SK-N-SH (cell line): ENCODE measurements at regions not wholly inside any gene's neighbourhood (a gene's known extent, or its start where the extent isn't known, plus 50 kb on each side); places are given as distances from the start of the nearest gene placed in this dataset.
A peak's percentile ranks its signal among the peaks of the same experiment; 100 is the strongest.

ENCODE experiments used
- CTCF ChIA-PET: fragments of 300-600, 350-600 bp; formaldehyde crosslinking; extraction: SDS; loops from one replicate; lab custom pipeline; 2021; lab: Yijun Ruan, JAX
- POLR2A ChIA-PET: fragments of 350-600 bp; sonication (Branson Sonifier 250); formaldehyde crosslinking; extraction: SDS; loops from one replicate; lab custom pipeline; 2020; ENCODE audit warnings: antibody characterized with exemption, inconsistent platforms; lab: Yijun Ruan, JAX
- DNase-seq: peaks from one replicate; pipeline ENCODE4 v3.0.0; 2012
- H2AFZ ChIP-seq: fragments of 200-600 bp; sonication (generic); 2 replicates; pipeline ENCODE4 v1.8.1; 2016; ENCODE audit warnings: antibody characterized with exemption, mild to moderate bottlenecking, low read depth
- H3F3A ChIP-seq: fragments of 200-600 bp; sonication (generic); replicated peaks from 2 replicates; pipeline ENCODE3; 2016; ENCODE audit warnings: antibody characterized with exemption, mild to moderate bottlenecking; ENCODE audit not compliant: insufficient read depth
- H3K27ac ChIP-seq, 2 experiments: fragments of 200-500 bp in 1 of 2; fragments of 200-600 bp in 1 of 2; sonication (Bioruptor generic) in 1 of 2; sonication (generic), shearing (Covaris generic) in 1 of 2; 2 replicates each; pipeline versions ENCODE4 v1.5.1 to v1.6.1; 2014 to 2016; ENCODE audit warnings: low read depth in 2 of 2, inconsistent platforms in 1 of 2, low read length in 1 of 2, mild to moderate bottlenecking in 1 of 2, mixed read lengths in 1 of 2
- H3K27me3 ChIP-seq: fragments of 200-600 bp; sonication (generic), shearing (Covaris generic); 2 replicates; pipeline ENCODE4 v1.6.1; 2016; ENCODE audit warnings: mixed run types; ENCODE audit not compliant: insufficient read depth
- H3K36me3 ChIP-seq, 2 experiments: fragments of 200-500 bp in 1 of 2; fragments of 200-600 bp in 1 of 2; sonication (Bioruptor generic) in 1 of 2; sonication (generic) in 1 of 2; replicated peaks in 1 of 2; 2 replicates each; pipeline versions ENCODE3 to v1.5.1; 2014 to 2016; ENCODE audit warnings: low read length in 1 of 2, mild to moderate bottlenecking in 1 of 2; ENCODE audit not compliant: insufficient read depth in 2 of 2, control insufficient read depth in 1 of 2
- H3K4me1 ChIP-seq, 2 experiments: fragments of 200-500 bp in 1 of 2; fragments of 200-600 bp in 1 of 2; sonication (Bioruptor generic) in 1 of 2; sonication (generic), shearing (Covaris generic) in 1 of 2; 2 replicates each; pipeline versions ENCODE4 v1.5.1 to v1.6.1; 2014 to 2016; ENCODE audit warnings: low read depth in 1 of 2, low read length in 1 of 2, mixed run types in 1 of 2; ENCODE audit not compliant: insufficient read depth in 2 of 2, control insufficient read depth in 1 of 2
- H3K4me2 ChIP-seq: fragments of 200-600 bp; sonication (generic), shearing (Covaris generic); 2 replicates; pipeline ENCODE4 v1.6.1; 2017; ENCODE audit warnings: mixed run types
- H3K4me3 ChIP-seq, 2 experiments: fragments of 200-500 bp in 1 of 2; fragments of 200-600 bp in 1 of 2; sonication (Bioruptor generic) in 1 of 2; sonication (generic), shearing (Covaris generic) in 1 of 2; 2 replicates each; pipeline versions ENCODE4 v1.5.1 to v1.8.1; 2014 to 2016; ENCODE audit warnings: low read depth in 2 of 2, inconsistent platforms in 1 of 2, low read length in 1 of 2, mild to moderate bottlenecking in 1 of 2, mixed read lengths in 1 of 2, moderate library complexity in 1 of 2
- H3K79me2 ChIP-seq: fragments of 200-600 bp; sonication (generic); 2 replicates; pipeline ENCODE4 v1.8.1; 2017; ENCODE audit warnings: mild to moderate bottlenecking; ENCODE audit not compliant: insufficient read depth
- H3K9ac ChIP-seq: fragments of 200-600 bp; sonication (generic); 2 replicates; pipeline ENCODE4 v1.6.1; 2017; ENCODE audit warnings: mixed run types
- H3K9me2 ChIP-seq: fragments of 200-600 bp; sonication (generic); 2 replicates; pipeline ENCODE4 v1.6.1; 2017; ENCODE audit warnings: mixed run types
- H3K9me3 ChIP-seq: fragments of 200-600 bp; sonication (generic); 2 replicates; pipeline ENCODE4 v1.6.1; 2017; ENCODE audit warnings: mixed run types, mild to moderate bottlenecking, moderate library complexity
- H4K20me1 ChIP-seq: fragments of 200-600 bp; sonication (generic); 2 replicates; pipeline ENCODE4 v1.6.1; 2017; ENCODE audit warnings: mild to moderate bottlenecking, mixed run types; ENCODE audit not compliant: insufficient read depth
- CHD2 ChIP-seq: fragments of 150-350 bp; IDR thresholded peaks from 2 replicates; pipeline ENCODE4 v1.6.1; 2018; ENCODE audit warnings: low read length; ENCODE audit not compliant: partially characterized antibody
- EP300 ChIP-seq, 2 experiments: IDR thresholded peaks; 2 replicates each; pipeline versions ENCODE4 v1.4.0 to v1.6.1; 2012; ENCODE audit warnings: borderline replicate concordance in 1 of 2, low read depth in 1 of 2, low read length in 1 of 2
- EZH2phosphoT487 ChIP-seq: fragments of 200-600 bp; sonication (generic); IDR thresholded peaks from 2 replicates; pipeline ENCODE4 v1.6.1; 2017; ENCODE audit warnings: low read depth, mixed run types, mild to moderate bottlenecking, antibody characterized with exemption, moderate library complexity, borderline replicate concordance
- FOSL2 ChIP-seq: IDR thresholded peaks from 2 replicates; pipeline ENCODE4 v1.4.0; 2012; ENCODE audit warnings: low read depth, mild to moderate bottlenecking, moderate library complexity, borderline replicate concordance
- GABPA ChIP-seq: IDR thresholded peaks from 2 replicates; pipeline ENCODE4 v1.4.0; 2012; ENCODE audit warnings: low read depth, mild to moderate bottlenecking
- GATA2 ChIP-seq: sonication (generic); formaldehyde crosslinking; IDR thresholded peaks from 2 replicates; pipeline ENCODE4 v1.5.0; 2020; ENCODE audit warnings: mild to moderate bottlenecking, missing genetic modification reagents
- IRF3 ChIP-seq: fragments of 150-350 bp; IDR thresholded peaks from 2 replicates; pipeline ENCODE4 v1.6.1; 2016; ENCODE audit warnings: mild to moderate bottlenecking, low read depth, low read length
- JUND ChIP-seq: IDR thresholded peaks from 2 replicates; pipeline ENCODE4 v1.4.0; 2012
- MEF2A ChIP-seq: IDR thresholded peaks from 2 replicates; pipeline ENCODE4 v1.4.0; 2012; ENCODE audit warnings: low read depth, borderline replicate concordance
- MXI1 ChIP-seq: IDR thresholded peaks from 2 replicates; pipeline ENCODE4 v1.6.1; 2012; ENCODE audit warnings: mild to moderate bottlenecking, low read depth, low read length, improper control_type of control experiment
- RFX5 ChIP-seq: IDR thresholded peaks from 2 replicates; pipeline ENCODE4 v1.6.1; 2012; ENCODE audit warnings: mild to moderate bottlenecking, improper control_type of control experiment, low read length
- SIN3A ChIP-seq: IDR thresholded peaks from 2 replicates; pipeline ENCODE4 v1.6.1; 2012; ENCODE audit warnings: low read depth, mild to moderate bottlenecking, low read length, moderate library complexity, borderline replicate concordance
- SMC3 ChIP-seq: IDR thresholded peaks from 2 replicates; pipeline ENCODE4 v1.6.1; 2012; ENCODE audit warnings: low read depth, low read length, improper control_type of control experiment
- WGBS: methylation state at CpG from one replicate; pipeline ENCODE4 v1.1.6; 2017; ENCODE audit warnings: low lambda C conversion rate; 5-methylcytosine and 5-hydroxymethylcytosine counted together
- TF ChIP-seq, protein P1 (sequence below): IDR thresholded peaks from 2 replicates; pipeline ENCODE4 v1.6.1; 2012; ENCODE audit warnings: mild to moderate bottlenecking, low read depth, low read length, moderate library complexity

DNA sequence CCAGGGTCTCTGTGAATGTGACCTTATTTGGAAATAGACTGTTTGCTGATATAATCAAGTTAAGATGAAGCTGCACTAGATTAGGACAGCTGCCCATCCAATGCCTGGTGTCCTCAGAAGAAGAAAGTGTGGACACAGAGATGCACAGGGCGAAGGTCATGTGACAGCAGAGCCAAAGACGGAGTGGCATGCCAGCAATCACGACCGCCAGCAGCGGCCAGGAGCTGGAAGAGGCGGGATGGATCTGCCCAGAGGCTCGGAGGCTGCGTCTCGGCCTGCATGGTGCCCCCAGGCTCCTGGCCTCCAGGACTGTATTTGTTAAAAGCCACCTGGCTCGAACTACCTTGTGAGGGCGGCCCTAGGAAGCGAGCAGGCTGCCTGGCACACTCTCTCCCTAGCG lies 76.5 kb downstream of the RFLNA start:
- H3K9me3 ChIP-seq = no peaks in the 10 kb centered on the region
- peak in 1 of 2 experiments; percentile 28; a peak in 1 of 4 replicates for TF ChIP-seq EP300 (IDR thresholded peaks at IDR 0.05; ENCODE audit: borderline replicate concordance in 1 of 2, low read depth in 1 of 2, low read length in 1 of 2)
- no peak for TF ChIP-seq RFX5
- peak; percentile 11; the same call in 1 of the 2 replicates for TF ChIP-seq GATA2
- no peak for TF ChIP-seq IRF3
- TF ChIP-seq FOSL2 = no peak
- H3K4me2 ChIP-seq = no peak overlapping the region
- peaks cover 18 to 50% of the 10 kb centered on the region in 2 experiments; a peak in 3 of 4 replicates for H3K4me1 ChIP-seq
- H3K36me3 ChIP-seq = peaks cover 39 to 47% of the 10 kb centered on the region in 2 experiments
- peaks cover 30% of the 10 kb centered on the region for H3F3A ChIP-seq
- ChIA-PET CTCF (interaction anchor here (0.8 to 1.6 kb wide), 7 partner anchors 14 to 396 kb away, joined by 3 to 8 read pairs (median 3); no protein-coding TSS in a partner anchor), POLR2A (no interaction called here)
- WGBS = 83% methylated on average over 9 of the region's 13 CpGs
- peak; percentile 64 for DNase-seq
- H2AFZ ChIP-seq = no peak overlapping the region
- no peaks in the 10 kb centered on the region for H3K9me2 ChIP-seq
- no peak overlapping the region for H3K4me3 ChIP-seq
- H4K20me1 ChIP-seq = peaks cover 43% of the 10 kb centered on the region
- no peaks in the 10 kb centered on the region for H3K27me3 ChIP-seq
- peak overlapping the region; percentile 89 to 97; a peak in 3 of 4 replicates for H3K27ac ChIP-seq
- peaks cover 83% of the 10 kb centered on the region for H3K79me2 ChIP-seq
- no peak overlapping the region for H3K9ac ChIP-seq

DNA sequence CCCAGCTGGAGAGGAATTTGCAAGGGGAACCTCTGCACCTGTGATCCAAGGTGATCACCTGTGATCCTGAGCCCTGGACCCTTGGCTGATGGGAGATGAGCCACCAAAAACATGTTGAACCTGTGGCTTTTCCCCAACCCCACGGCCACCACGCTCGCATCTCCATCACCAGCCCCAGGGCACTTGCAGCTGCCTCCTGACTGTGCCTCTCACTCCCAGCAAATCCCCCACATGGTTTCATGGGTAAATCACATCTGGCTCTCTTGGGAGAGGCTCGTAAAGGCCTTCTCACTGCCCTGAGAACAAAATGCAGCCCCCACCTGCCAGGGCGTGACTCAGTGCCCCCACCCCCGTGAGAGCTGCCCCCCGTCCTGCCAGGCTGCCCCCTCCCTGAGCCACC lies 76.0 kb downstream of the RFLNA start:
- no peak overlapping the region for H3K4me2 ChIP-seq
- TF ChIP-seq GABPA = no peak
- TF ChIP-seq EZH2phosphoT487 = no peak
- TF ChIP-seq MEF2A = no peak
- no peak for TF ChIP-seq MXI1
- no peak for TF ChIP-seq FOSL2
- no peak for TF ChIP-seq SIN3A
- no peak for TF ChIP-seq SMC3
- no peak for TF ChIP-seq CHD2
- no peak for TF ChIP-seq JUND
- TF ChIP-seq, protein P1, sequence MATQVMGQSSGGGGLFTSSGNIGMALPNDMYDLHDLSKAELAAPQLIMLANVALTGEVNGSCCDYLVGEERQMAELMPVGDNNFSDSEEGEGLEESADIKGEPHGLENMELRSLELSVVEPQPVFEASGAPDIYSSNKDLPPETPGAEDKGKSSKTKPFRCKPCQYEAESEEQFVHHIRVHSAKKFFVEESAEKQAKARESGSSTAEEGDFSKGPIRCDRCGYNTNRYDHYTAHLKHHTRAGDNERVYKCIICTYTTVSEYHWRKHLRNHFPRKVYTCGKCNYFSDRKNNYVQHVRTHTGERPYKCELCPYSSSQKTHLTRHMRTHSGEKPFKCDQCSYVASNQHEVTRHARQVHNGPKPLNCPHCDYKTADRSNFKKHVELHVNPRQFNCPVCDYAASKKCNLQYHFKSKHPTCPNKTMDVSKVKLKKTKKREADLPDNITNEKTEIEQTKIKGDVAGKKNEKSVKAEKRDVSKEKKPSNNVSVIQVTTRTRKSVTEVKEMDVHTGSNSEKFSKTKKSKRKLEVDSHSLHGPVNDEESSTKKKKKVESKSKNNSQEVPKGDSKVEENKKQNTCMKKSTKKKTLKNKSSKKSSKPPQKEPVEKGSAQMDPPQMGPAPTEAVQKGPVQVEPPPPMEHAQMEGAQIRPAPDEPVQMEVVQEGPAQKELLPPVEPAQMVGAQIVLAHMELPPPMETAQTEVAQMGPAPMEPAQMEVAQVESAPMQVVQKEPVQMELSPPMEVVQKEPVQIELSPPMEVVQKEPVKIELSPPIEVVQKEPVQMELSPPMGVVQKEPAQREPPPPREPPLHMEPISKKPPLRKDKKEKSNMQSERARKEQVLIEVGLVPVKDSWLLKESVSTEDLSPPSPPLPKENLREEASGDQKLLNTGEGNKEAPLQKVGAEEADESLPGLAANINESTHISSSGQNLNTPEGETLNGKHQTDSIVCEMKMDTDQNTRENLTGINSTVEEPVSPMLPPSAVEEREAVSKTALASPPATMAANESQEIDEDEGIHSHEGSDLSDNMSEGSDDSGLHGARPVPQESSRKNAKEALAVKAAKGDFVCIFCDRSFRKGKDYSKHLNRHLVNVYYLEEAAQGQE = no peak
- H3K4me1 ChIP-seq = peaks cover 18 to 54% of the 10 kb centered on the region in 2 experiments; a peak in 3 of 4 replicates
- H3K27ac ChIP-seq = peak overlapping the region; percentile 89 to 97
- peaks cover 83% of the 10 kb centered on the region for H3K79me2 ChIP-seq
- CTCF ChIA-PET = interaction anchor here (0.8 to 2.1 kb wide), 6 partner anchors 14 to 396 kb away, joined by 3 to 8 read pairs (median 6); no protein-coding TSS in a partner anchor
- H2AFZ ChIP-seq = no peak overlapping the region
- no peaks in the 10 kb centered on the region for H3K27me3 ChIP-seq
- 80% methylated on average over 4 of the region's 7 CpGs for WGBS
- H3K36me3 ChIP-seq = peaks cover 41 to 49% of the 10 kb centered on the region in 2 experiments
- POLR2A ChIA-PET = no interaction called here
- H3K4me3 ChIP-seq = no peak overlapping the region
- H3F3A ChIP-seq = peaks cover 30% of the 10 kb centered on the region
- H3K9me2 ChIP-seq = no peaks in the 10 kb centered on the region
- peaks cover 44% of the 10 kb centered on the region for H4K20me1 ChIP-seq
- no peaks in the 10 kb centered on the region for H3K9me3 ChIP-seq
- no peak overlapping the region for H3K9ac ChIP-seq
- no peak for DNase-seq
